OCI-LY1 (cell line): ENCODE measurements at regions not wholly inside any gene's neighbourhood (a gene's known extent, or its start where the extent isn't known, plus 50 kb on each side); places are given as distances from the start of the nearest gene placed in this dataset.

Experiments
- H2AFZ ChIP-seq: fragments of 200-600 bp; sonication (generic), shearing (Covaris generic); 2 replicates; pipeline ENCODE4 v1.6.0; 2014; ENCODE audit warnings: antibody characterized with exemption, mild to moderate bottlenecking, low read length
- H3F3A ChIP-seq: fragments of 200-600 bp; sonication (generic), shearing (Covaris generic); 2 replicates; pipeline ENCODE4 v1.6.0; 2014; ENCODE audit warnings: mild to moderate bottlenecking, antibody characterized with exemption, low read length, moderate library complexity; ENCODE audit not compliant: insufficient read depth
- H3K27ac ChIP-seq: fragments of 200-600 bp; sonication (generic); 2 replicates; pipeline ENCODE4 v1.5.1; 2014; ENCODE audit warnings: low read length, mixed run types, mild to moderate bottlenecking, low read depth; ENCODE audit not compliant: poor library complexity, severe bottlenecking
- H3K27me3 ChIP-seq: fragments of 200-600 bp; sonication (generic); 2 replicates; pipeline ENCODE4 v1.6.0; 2014; ENCODE audit warnings: antibody characterized with exemption, mild to moderate bottlenecking, low read length, moderate library complexity; ENCODE audit not compliant: insufficient read depth
- H3K36me3 ChIP-seq: fragments of 200-600 bp; sonication (generic); 2 replicates; pipeline ENCODE4 v1.6.1; 2014; ENCODE audit warnings: mild to moderate bottlenecking, antibody characterized with exemption, low read length, moderate library complexity, mixed read lengths; ENCODE audit not compliant: insufficient read depth
- H3K4me1 ChIP-seq: fragments of 200-600 bp; sonication (generic); 2 replicates; pipeline ENCODE4 v1.5.1; 2014; ENCODE audit warnings: mild to moderate bottlenecking, low read length, moderate library complexity; ENCODE audit not compliant: insufficient read depth, severe bottlenecking
- H3K4me2 ChIP-seq: fragments of 200-600 bp; sonication (generic), shearing (Covaris generic); 2 replicates; pipeline ENCODE4 v1.6.1; 2014; ENCODE audit warnings: low read length
- H3K4me3 ChIP-seq: fragments of 200-600 bp; sonication (generic); 2 replicates; pipeline ENCODE4 v1.5.1; 2014; ENCODE audit warnings: low read length, low read depth, mild to moderate bottlenecking, mixed read lengths; ENCODE audit not compliant: poor library complexity, severe bottlenecking
- H3K79me2 ChIP-seq: fragments of 200-600 bp; shearing (Covaris generic); 2 replicates; pipeline ENCODE4 v1.6.1; 2016; ENCODE audit warnings: mixed run types, low read length, mixed read lengths; ENCODE audit not compliant: insufficient read depth
- H3K9ac ChIP-seq: fragments of 200-600 bp; sonication (generic), shearing (Covaris generic); 2 replicates; pipeline ENCODE4 v1.6.1; 2014; ENCODE audit warnings: mild to moderate bottlenecking, low read length, mixed read lengths
- H3K9me2 ChIP-seq: fragments of 200-600 bp; sonication (generic), shearing (Covaris generic); 2 replicates; pipeline ENCODE4 v1.6.1; 2014; ENCODE audit warnings: low read depth, mild to moderate bottlenecking, low read length, mixed read lengths
- H3K9me3 ChIP-seq: fragments of 200-600 bp; shearing (Covaris generic); 2 replicates; pipeline ENCODE4 v1.6.1; 2014; ENCODE audit warnings: low read length, mixed read lengths
- H4K20me1 ChIP-seq: fragments of 200-600 bp; sonication (generic), shearing (Covaris generic); 2 replicates; pipeline ENCODE4 v1.6.0; 2016; ENCODE audit warnings: mild to moderate bottlenecking, low read length; ENCODE audit not compliant: insufficient read depth
- EZH2 ChIP-seq: fragments of 200-600 bp; sonication (generic), shearing (Covaris generic); IDR thresholded peaks from 2 replicates; pipeline ENCODE4 v1.8.0; 2017; ENCODE audit warnings: borderline replicate concordance, mixed run types, mild to moderate bottlenecking, antibody characterized with exemption, low read length, moderate library complexity, mixed read lengths
- TF ChIP-seq, protein P1 (sequence below): fragments of 200-600 bp; sonication (generic), shearing (Covaris generic); IDR thresholded peaks from 2 replicates; pipeline ENCODE4 v1.5.1; 2017; ENCODE audit warnings: mild to moderate bottlenecking, antibody characterized with exemption, low read length, moderate library complexity, mixed read lengths

GRCh38 chr20:17835934-17836300, 132.7 kb downstream of the SNX5 start:
- no peaks in the 10 kb centered on the region for H3K9me3 ChIP-seq
- no peaks in the 10 kb centered on the region for H3K79me2 ChIP-seq
- no peaks in the 10 kb centered on the region for H3K9me2 ChIP-seq
- TF ChIP-seq, protein P1, sequence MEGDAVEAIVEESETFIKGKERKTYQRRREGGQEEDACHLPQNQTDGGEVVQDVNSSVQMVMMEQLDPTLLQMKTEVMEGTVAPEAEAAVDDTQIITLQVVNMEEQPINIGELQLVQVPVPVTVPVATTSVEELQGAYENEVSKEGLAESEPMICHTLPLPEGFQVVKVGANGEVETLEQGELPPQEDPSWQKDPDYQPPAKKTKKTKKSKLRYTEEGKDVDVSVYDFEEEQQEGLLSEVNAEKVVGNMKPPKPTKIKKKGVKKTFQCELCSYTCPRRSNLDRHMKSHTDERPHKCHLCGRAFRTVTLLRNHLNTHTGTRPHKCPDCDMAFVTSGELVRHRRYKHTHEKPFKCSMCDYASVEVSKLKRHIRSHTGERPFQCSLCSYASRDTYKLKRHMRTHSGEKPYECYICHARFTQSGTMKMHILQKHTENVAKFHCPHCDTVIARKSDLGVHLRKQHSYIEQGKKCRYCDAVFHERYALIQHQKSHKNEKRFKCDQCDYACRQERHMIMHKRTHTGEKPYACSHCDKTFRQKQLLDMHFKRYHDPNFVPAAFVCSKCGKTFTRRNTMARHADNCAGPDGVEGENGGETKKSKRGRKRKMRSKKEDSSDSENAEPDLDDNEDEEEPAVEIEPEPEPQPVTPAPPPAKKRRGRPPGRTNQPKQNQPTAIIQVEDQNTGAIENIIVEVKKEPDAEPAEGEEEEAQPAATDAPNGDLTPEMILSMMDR: no peak
- TF ChIP-seq EZH2: no peak
- H2AFZ ChIP-seq: no peak overlapping the region
- no peak overlapping the region for H3K9ac ChIP-seq
- H4K20me1 ChIP-seq: no peaks in the 10 kb centered on the region
- H3K4me1 ChIP-seq: no peaks in the 10 kb centered on the region
- H3K4me2 ChIP-seq: no peak overlapping the region
- no peaks in the 10 kb centered on the region for H3K36me3 ChIP-seq
- no peak overlapping the region for H3K27ac ChIP-seq
- H3K27me3 ChIP-seq: no peaks in the 10 kb centered on the region
- H3F3A ChIP-seq: no peaks in the 10 kb centered on the region
- H3K4me3 ChIP-seq: no peak overlapping the region

DNA sequence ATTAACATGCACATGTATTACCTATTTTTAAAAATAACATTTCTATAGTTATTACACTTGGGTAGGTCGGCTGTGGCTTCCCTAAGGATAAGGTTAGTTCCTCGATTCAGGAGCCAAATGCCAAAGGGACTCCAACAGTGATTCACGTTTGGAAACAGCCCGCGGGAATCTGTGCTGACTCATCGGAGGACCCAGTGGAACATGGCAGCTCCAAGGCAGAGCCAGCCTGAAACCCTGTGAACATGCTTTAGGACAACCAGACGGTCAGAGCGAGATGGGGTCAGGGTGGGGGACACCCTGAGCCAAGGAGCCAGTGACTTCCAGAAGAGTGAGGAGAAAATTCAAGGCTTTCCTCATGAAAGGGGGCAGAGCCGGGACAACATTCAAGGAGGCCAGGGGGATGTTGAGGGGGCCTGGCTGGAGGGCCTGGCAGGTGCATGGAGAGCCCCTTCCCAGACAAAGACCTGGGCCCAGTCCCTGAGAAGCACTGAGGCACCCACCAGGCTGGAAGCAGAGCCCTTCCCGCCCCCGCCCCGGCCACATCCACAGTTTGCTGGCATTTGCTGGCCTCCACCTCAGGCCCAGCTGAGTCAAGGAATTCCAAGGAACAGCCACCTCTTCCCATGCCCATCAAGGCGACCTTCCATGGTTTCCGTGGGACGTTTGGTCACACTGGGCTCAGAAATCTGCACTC, 133.2 kb downstream of the SNX5 start:
- H3K4me2 ChIP-seq: no peak overlapping the region
- no peaks in the 10 kb centered on the region for H3K36me3 ChIP-seq
- H4K20me1 ChIP-seq: no peaks in the 10 kb centered on the region
- no peak overlapping the region for H2AFZ ChIP-seq
- H3F3A ChIP-seq: no peaks in the 10 kb centered on the region
- H3K9me3 ChIP-seq: no peaks in the 10 kb centered on the region
- H3K4me3 ChIP-seq: no peak overlapping the region
- no peaks in the 10 kb centered on the region for H3K4me1 ChIP-seq
- no peaks in the 10 kb centered on the region for H3K79me2 ChIP-seq
- H3K9me2 ChIP-seq: no peaks in the 10 kb centered on the region
- no peak for TF ChIP-seq EZH2
- TF ChIP-seq, protein P1: no peak
- H3K27me3 ChIP-seq: no peaks in the 10 kb centered on the region
- no peak overlapping the region for H3K9ac ChIP-seq
- H3K27ac ChIP-seq: no peak overlapping the region

DNA sequence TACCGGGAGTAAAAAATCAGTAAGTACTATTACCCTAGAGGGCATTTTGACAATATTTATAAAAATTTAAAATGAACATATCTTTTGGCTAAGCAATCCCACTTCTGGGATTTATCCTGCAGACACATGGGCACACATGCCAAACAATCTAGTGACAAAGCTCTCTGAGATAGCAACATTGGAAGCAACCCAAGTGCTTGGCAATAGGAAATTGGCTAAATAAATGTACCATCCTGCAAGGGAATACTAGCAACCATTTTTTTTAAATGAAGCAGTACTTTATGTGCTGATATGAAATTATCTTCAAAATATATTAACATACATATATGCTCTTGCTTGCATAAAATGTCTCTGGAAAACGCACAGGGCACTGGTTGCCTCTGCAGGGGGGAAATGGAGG, 133.8 kb downstream of the SNX5 start:
- Histone ChIP-seq H3K4me1 (no peaks in the 10 kb centered on the region), H3K27ac (no peak overlapping the region), H3K4me3 (no peak overlapping the region), H3K9me3 (no peaks in the 10 kb centered on the region), H3K36me3 (no peaks in the 10 kb centered on the region), H3K4me2 (no peak overlapping the region), H2AFZ (no peak overlapping the region), H3K79me2 (no peaks in the 10 kb centered on the region), H3K9me2 (no peaks in the 10 kb centered on the region), H3K9ac (no peak overlapping the region), H3K27me3 (peaks cover 3% of the 10 kb centered on the region; the same call in 1 of the 2 replicates), H4K20me1 (no peaks in the 10 kb centered on the region), H3F3A (no peaks in the 10 kb centered on the region)
- TF ChIP-seq, protein P1: no peak
